Fibroblast of villous mesenchyme (primary cell): ENCODE measurements at regions not wholly inside any gene's neighbourhood (a gene's known extent, or its start where the extent isn't known, plus 50 kb on each side); places are given as distances from the start of the nearest gene placed in this dataset.

Experiments
- DNase-seq: peaks from one replicate; pipeline ENCODE4 v3.0.0-alpha.2; 2010; ENCODE audit warnings: low read depth
- H3K4me3 ChIP-seq: 2 replicates; pipeline ENCODE4 v1.5.1; 2011; ENCODE audit warnings: low read depth, mild to moderate bottlenecking, low read length
- TF ChIP-seq, protein P1 (sequence below): IDR thresholded peaks from 2 replicates; pipeline ENCODE4 v1.5.1; 2012; ENCODE audit warnings: low read depth, mild to moderate bottlenecking, low read length; ENCODE audit not compliant: insufficient read depth

DNA sequence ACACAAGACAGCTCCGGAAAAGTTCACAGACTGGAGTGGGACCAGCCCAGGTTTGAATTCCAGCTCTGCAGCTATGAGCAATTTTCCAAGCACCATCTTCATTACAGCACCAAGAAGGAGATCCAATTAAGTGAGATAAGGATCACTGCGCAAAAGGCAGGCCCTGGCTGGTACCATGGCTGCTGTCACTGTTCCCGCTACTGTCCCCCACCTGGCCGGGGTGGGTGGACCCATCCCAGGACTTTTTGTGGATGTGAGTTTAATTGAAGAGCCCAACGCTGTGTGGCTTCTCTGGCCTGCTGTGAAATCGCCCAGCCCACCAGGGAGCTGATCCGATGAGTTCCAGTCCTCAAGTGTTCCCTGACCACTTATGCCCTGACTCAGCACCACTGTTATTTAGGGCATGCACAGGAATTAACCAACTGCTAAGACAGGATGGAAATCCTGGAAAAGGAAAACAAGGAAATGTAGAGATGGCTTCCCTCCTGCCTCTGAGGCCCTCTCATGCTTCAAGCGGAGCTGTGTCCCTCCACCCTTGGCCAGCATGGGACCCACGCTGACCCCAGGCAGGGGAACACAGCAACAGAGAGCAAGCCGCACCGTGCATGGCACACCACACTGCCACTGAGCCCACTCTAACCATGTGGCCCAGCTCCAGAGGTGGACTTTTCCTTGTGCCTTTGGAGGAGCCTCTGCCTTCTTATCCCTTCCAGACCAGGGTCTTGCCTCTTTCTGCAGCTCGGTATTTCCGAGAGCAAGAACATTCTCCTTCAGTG is 150.0 kb upstream of the CST7 start:
- DNase-seq, result no peak
- H3K4me3 ChIP-seq, result no peak overlapping the region
- TF ChIP-seq, protein P1, sequence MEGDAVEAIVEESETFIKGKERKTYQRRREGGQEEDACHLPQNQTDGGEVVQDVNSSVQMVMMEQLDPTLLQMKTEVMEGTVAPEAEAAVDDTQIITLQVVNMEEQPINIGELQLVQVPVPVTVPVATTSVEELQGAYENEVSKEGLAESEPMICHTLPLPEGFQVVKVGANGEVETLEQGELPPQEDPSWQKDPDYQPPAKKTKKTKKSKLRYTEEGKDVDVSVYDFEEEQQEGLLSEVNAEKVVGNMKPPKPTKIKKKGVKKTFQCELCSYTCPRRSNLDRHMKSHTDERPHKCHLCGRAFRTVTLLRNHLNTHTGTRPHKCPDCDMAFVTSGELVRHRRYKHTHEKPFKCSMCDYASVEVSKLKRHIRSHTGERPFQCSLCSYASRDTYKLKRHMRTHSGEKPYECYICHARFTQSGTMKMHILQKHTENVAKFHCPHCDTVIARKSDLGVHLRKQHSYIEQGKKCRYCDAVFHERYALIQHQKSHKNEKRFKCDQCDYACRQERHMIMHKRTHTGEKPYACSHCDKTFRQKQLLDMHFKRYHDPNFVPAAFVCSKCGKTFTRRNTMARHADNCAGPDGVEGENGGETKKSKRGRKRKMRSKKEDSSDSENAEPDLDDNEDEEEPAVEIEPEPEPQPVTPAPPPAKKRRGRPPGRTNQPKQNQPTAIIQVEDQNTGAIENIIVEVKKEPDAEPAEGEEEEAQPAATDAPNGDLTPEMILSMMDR, result no peak

DNA sequence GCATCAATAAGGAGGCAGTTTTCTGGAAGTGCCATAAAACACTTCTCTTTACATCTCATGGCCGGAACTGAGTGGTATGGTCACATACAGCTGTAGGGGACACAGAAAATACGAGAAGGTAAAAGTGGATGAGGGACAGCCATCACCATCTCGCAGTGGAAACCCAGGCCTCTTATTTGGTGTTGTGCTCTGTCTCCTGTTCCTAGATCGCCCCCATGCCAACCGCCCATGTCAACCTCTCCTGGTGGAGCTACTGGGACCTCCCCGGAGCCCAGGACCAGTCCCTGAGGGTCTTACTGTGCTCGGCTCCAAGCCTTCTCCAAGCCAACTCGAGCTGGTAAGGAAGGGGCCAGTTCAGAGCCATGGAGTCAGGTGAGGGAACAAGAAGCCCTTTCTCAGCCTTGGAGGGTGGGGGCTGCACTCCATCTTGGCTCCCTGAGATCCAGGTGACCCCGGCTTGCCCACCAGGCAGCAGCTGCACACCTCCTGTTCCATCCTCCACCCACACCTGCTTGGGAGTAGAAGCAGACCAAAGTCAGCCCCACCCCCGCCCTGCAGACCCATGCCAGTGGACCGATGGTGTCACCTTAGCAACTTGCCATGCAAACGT is 149.0 kb upstream of the CST7 start:
- TF ChIP-seq, protein P1, result no peak
- DNase-seq, result no peak
- H3K4me3 ChIP-seq, result no peak overlapping the region

DNA sequence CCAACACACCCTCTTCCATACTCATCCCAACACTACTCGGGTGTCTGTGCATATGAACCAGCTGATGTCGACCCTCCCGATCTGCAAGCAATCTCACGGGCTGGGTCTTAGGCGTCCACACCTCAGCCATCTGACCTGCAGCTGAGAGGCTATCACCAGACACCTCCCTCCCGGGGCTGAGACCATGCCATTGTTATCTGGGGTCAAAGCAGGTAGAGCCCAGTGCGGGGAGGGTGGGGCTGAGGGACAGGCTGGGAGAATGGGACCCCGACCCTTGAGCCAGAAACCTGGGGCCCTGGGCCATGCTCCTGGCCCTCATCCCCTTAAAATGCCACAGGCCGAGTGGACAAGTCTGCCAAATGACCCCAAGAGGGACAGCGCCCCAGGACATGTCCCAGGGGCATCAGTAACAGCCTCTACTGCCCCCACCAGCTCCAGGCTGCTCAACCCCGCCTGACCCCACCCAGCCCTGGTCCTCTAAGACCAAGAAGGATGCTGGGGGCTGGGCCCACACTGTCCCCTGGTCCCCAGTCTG is 146.7 kb upstream of the CST7 start:
- TF ChIP-seq, protein P1, result no peak
- no peak overlapping the region for H3K4me3 ChIP-seq
- DNase-seq, result no peak

DNA sequence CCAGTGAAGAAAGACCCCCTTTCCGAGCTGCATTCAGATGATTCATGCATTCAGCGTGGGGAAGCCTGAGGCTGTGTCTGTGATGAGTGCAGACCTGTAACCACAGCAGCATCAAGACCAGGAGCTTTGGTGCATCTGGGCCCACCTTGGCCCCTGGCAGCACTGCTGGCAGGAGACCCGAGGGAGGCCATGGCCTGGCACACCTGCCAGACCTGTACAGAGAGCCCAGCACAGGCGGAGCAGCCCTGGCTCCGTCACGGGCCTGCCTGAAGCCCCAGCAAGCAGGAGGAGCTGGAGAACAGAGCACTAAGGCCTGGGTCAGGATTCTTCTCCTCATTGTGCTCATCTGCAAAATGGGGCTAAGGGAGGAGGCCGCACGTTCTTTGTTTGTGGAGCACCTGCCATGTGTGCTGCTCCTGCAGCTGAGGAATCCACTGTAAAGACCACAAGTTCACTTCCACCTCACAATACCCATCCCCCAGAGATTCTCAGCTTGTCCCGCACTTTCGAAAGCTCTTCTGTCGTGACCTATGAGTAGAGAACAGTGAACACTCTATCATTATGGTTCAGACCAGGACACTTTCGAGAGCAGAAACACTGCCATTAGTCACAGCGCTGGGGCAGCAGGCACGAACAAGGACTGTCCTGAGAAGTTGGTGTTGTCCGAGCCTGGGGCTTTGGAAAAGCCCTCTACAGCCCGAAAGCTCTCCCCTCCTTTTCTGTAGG is 144.4 kb upstream of the CST7 start:
- DNase-seq, result no peak
- no peak overlapping the region for H3K4me3 ChIP-seq
- TF ChIP-seq, protein P1, result no peak

DNA sequence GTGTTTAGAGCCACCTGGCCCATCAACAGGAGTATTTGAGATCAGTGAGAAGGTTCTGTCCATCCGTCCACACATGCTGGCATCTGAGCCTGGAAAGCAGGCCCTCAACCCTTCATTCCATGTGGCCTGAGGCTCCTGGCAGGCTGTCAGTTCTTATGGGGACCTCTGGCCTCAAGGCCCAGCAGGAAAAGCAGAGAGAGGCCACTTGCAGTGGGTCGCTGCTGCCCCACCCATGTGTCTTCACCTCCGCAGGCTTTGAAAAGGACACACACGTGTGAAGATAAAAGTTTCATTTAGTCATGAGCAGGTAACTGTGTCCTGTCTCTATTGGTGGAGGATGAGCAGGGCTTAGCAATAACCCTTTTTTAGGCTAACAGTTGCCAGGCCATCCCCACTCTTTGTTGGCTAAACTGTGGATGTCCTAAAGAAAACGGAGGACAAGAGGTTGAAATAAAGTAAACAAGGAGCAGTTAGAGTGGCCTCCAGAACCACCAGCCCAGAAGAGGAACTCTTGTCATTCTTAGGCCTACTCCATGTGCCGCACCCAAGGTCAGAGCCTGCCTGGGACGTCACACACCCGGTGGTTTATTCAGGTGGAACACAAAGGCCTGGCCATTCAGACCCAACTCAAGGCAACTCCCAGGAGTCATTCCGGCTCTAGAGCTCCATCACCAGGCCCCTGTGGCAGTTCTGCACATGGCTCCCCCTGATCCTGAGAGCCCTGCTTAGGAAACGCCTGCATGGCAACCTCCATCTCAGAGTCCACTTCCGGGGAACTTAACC is 143.4 kb upstream of the CST7 start:
- TF ChIP-seq, protein P1, result no peak
- H3K4me3 ChIP-seq, result no peak overlapping the region
- no peak for DNase-seq
